CD14-positive monocyte (primary cell): ENCODE measurements at regions not wholly inside any gene's neighbourhood (a gene's known extent, or its start where the extent isn't known, plus 50 kb on each side); places are given as distances from the start of the nearest gene placed in this dataset.

Source experiments
- DNase-seq, 3 donors: peaks; one replicate each; pipeline ENCODE4 v3.0.0-alpha.2; 2011 to 2022
- H2AFZ ChIP-seq: 2 replicates; pipeline ENCODE4 v1.6.0; 2012; ENCODE audit warnings: mild to moderate bottlenecking, low read depth, low read length, inconsistent platforms; ENCODE audit not compliant: insufficient read depth, poor library complexity, severe bottlenecking
- H3K27ac ChIP-seq, 2 donors: 1 replicate in 1 of 2; 2 replicates in 1 of 2; pipeline ENCODE4 v1.5.1; 2012 to 2013; ENCODE audit warnings: low read length in 2 of 2, control low read depth in 1 of 2, inconsistent platforms in 1 of 2, low read depth in 1 of 2, mild to moderate bottlenecking in 1 of 2
- H3K27me3 ChIP-seq, 2 donors: one replicate each; pipeline versions ENCODE4 v1.6.0 to v1.6.1; 2011 to 2013; ENCODE audit warnings: low read length in 2 of 2; ENCODE audit not compliant: control insufficient read depth in 2 of 2, insufficient read depth in 2 of 2
- H3K36me3 ChIP-seq, 2 donors: replicated peaks in 1 of 2; 1 replicate in 1 of 2; 2 replicates in 1 of 2; pipeline versions ENCODE4 v1.5.1 to v1.6.1; 2012 to 2013; ENCODE audit warnings: low read length in 2 of 2, control low read depth in 1 of 2, inconsistent platforms in 1 of 2, mild to moderate bottlenecking in 1 of 2; ENCODE audit not compliant: insufficient read depth in 2 of 2, control insufficient read depth in 1 of 2
- H3K4me1 ChIP-seq, 2 donors: 1 replicate in 1 of 2; 2 replicates in 1 of 2; pipeline versions ENCODE4 v1.5.1 to v1.6.1; 2012 to 2013; ENCODE audit warnings: low read length in 2 of 2, control low read depth in 1 of 2, inconsistent platforms in 1 of 2, mild to moderate bottlenecking in 1 of 2, moderate library complexity in 1 of 2; ENCODE audit not compliant: insufficient read depth in 2 of 2, control insufficient read depth in 1 of 2
- H3K4me2 ChIP-seq: replicated peaks from 2 replicates; pipeline ENCODE3; 2012; ENCODE audit warnings: low read length, moderate library complexity, mild to moderate bottlenecking; ENCODE audit not compliant: poor library complexity, severe bottlenecking; ENCODE audit errors: extremely low read depth
- H3K4me3 ChIP-seq, 3 experiments: fragments of 200-600 bp in 1 of 3; sonication (generic) in 1 of 3; replicated peaks in 1 of 3; 1 replicate in 2 of 3; 2 replicates in 1 of 3; pipeline ENCODE4 v1.5.1; 2011 to 2013; ENCODE audit warnings: low read length in 3 of 3, mild to moderate bottlenecking in 3 of 3, control low read depth in 2 of 3, low read depth in 2 of 3, inconsistent platforms in 1 of 3, moderate library complexity in 1 of 3
- H3K79me2 ChIP-seq: 2 replicates; pipeline ENCODE4 v1.6.0; 2012; ENCODE audit warnings: mild to moderate bottlenecking, control low read depth, inconsistent platforms, low read length, moderate library complexity; ENCODE audit not compliant: insufficient read depth
- H3K9ac ChIP-seq: 2 replicates; pipeline ENCODE4 v1.6.0; 2017; ENCODE audit warnings: low read length, mild to moderate bottlenecking; ENCODE audit not compliant: insufficient read depth, poor library complexity, severe bottlenecking
- H3K9me3 ChIP-seq, 2 donors: replicated peaks in 1 of 2; 1 replicate in 1 of 2; 2 replicates in 1 of 2; pipeline versions ENCODE4 v1.5.1 to v1.6.1; 2012 to 2013; ENCODE audit warnings: low read length in 2 of 2, control low read depth in 1 of 2; ENCODE audit not compliant: control insufficient read depth in 1 of 2, insufficient read depth in 1 of 2
- H4K20me1 ChIP-seq: 2 replicates; pipeline ENCODE4 v1.6.0; 2012; ENCODE audit warnings: mild to moderate bottlenecking, low read length, control low read depth, moderate library complexity; ENCODE audit not compliant: insufficient read depth
- H3K27ac Mint-ChIP-seq, 7 donors: one replicate each; pipeline ENCODE4 v1.8.0; 2020; ENCODE audit warnings: mild to moderate bottlenecking in 7 of 7, mixed read lengths in 7 of 7, moderate library complexity in 6 of 7, inconsistent platforms in 2 of 7
- H3K27me3 Mint-ChIP-seq, 3 donors: one replicate each; pipeline ENCODE4 v1.8.0; 2021 to 2022; ENCODE audit warnings: low read depth in 3 of 3, mild to moderate bottlenecking in 3 of 3, mixed read lengths in 3 of 3, moderate library complexity in 3 of 3, inconsistent platforms in 1 of 3
- H3K36me3 Mint-ChIP-seq, 2 donors: one replicate each; pipeline ENCODE4 v1.8.0; 2020; ENCODE audit warnings: mixed read lengths in 2 of 2, inconsistent platforms in 1 of 2, mild to moderate bottlenecking in 1 of 2
- H3K4me1 Mint-ChIP-seq: one replicate; pipeline ENCODE4 v1.8.0; 2020; ENCODE audit warnings: mild to moderate bottlenecking, mixed read lengths
- H3K4me3 Mint-ChIP-seq, 2 donors: one replicate each; pipeline ENCODE4 v1.8.0; 2020; ENCODE audit warnings: mild to moderate bottlenecking in 2 of 2, mixed read lengths in 2 of 2, moderate library complexity in 1 of 2
- H3K9me3 Mint-ChIP-seq, 7 donors: one replicate each; pipeline ENCODE4 v1.8.0; 2020 to 2022; ENCODE audit warnings: mixed read lengths in 7 of 7, mild to moderate bottlenecking in 6 of 7, moderate library complexity in 6 of 7, inconsistent platforms in 2 of 7
- CTCF ChIP-seq: fragments of 200-600 bp; IDR thresholded peaks from one replicate; pipeline ENCODE4 v1.8.0; 2022; ENCODE audit warnings: antibody characterized with exemption, mild to moderate bottlenecking
- WGBS: methylation state at CpG from one replicate; pipeline ENCODE4 v1.1.5; 2013; ENCODE audit warnings: missing lambda C conversion rate; ENCODE audit not compliant: insufficient coverage; 5-methylcytosine and 5-hydroxymethylcytosine counted together
- intact Hi-C, 2 donors: fragments of 100-400 bp; cut with micrococcal nuclease; formaldehyde crosslinking; loops; one replicate each; pipeline versions ENCODE4 v1.15.0 to v1.15.1; 2023

GRCh38 chr11:92401520-92401919 is 176.9 kb downstream of the FAT3 start:
- H4K20me1 ChIP-seq = no peaks in the 10 kb centered on the region
- intact Hi-C loops = no loop called here
- no peak overlapping the region for H3K4me2 ChIP-seq
- H2AFZ ChIP-seq = no peak overlapping the region
- no peak overlapping the region for H3K27ac Mint-ChIP-seq
- no peaks in the 10 kb centered on the region for H3K4me1 ChIP-seq
- no peak overlapping the region for H3K9ac ChIP-seq
- TF ChIP-seq CTCF = no peak
- no peaks in the 10 kb centered on the region for H3K79me2 ChIP-seq
- no peak overlapping the region for H3K4me3 ChIP-seq
- no peaks in the 10 kb centered on the region for H3K36me3 Mint-ChIP-seq
- no peak overlapping the region for H3K4me3 Mint-ChIP-seq
- no peaks in the 10 kb centered on the region for H3K4me1 Mint-ChIP-seq
- H3K27ac ChIP-seq = no peak overlapping the region
- no peaks in the 10 kb centered on the region for H3K27me3 Mint-ChIP-seq
- no peaks in the 10 kb centered on the region for H3K9me3 ChIP-seq
- H3K27me3 ChIP-seq = no peaks in the 10 kb centered on the region
- DNase-seq = no peak
- H3K36me3 ChIP-seq = no peaks in the 10 kb centered on the region
- peaks cover 0 to 10% (median 2%) of the 10 kb centered on the region in 7 donors for H3K9me3 Mint-ChIP-seq

GRCh38 chr11:92406472-92406871 is 181.9 kb downstream of the FAT3 start:
- no peaks in the 10 kb centered on the region for H3K79me2 ChIP-seq
- Mint-ChIP-seq H3K27me3 (peaks cover 0 to 1% (median 0%) of the 10 kb centered on the region in 3 donors), H3K27ac (peak overlapping the region in 1 of 7 donors; percentile 8), H3K4me1 (no peaks in the 10 kb centered on the region), H3K36me3 (no peaks in the 10 kb centered on the region), H3K4me3 (no peak overlapping the region), H3K9me3 (peaks cover 0 to 4% (median 2%) of the 10 kb centered on the region in 7 donors)
- H3K9me3 ChIP-seq = no peaks in the 10 kb centered on the region
- H3K4me3 ChIP-seq = no peak overlapping the region
- DNase-seq = no peak
- intact Hi-C loops = no loop called here
- H3K4me1 ChIP-seq = no peaks in the 10 kb centered on the region
- no peaks in the 10 kb centered on the region for H4K20me1 ChIP-seq
- H3K4me2 ChIP-seq = no peak overlapping the region
- H3K9ac ChIP-seq = no peak overlapping the region
- H3K27ac ChIP-seq = no peak overlapping the region
- no peaks in the 10 kb centered on the region for H3K36me3 ChIP-seq
- WGBS = no CpG with 5 or more reads among the region's 2 CpGs
- no peaks in the 10 kb centered on the region for H3K27me3 ChIP-seq
- TF ChIP-seq CTCF = no peak
- no peak overlapping the region for H2AFZ ChIP-seq
